SK-N-SH (cell line): ENCODE measurements at regions not wholly inside any gene's neighbourhood (a gene's known extent, or its start where the extent isn't known, plus 50 kb on each side); places are given as distances from the start of the nearest gene placed in this dataset.

Experiments used
- CTCF ChIA-PET: fragments of 300-600, 350-600 bp; formaldehyde crosslinking; extraction: SDS; loops from one replicate; lab custom pipeline; 2021; lab: Yijun Ruan, JAX
- POLR2A ChIA-PET: fragments of 350-600 bp; sonication (Branson Sonifier 250); formaldehyde crosslinking; extraction: SDS; loops from one replicate; lab custom pipeline; 2020; ENCODE audit warnings: antibody characterized with exemption, inconsistent platforms; lab: Yijun Ruan, JAX
- DNase-seq: peaks from one replicate; pipeline ENCODE4 v3.0.0; 2012
- H2AFZ ChIP-seq: fragments of 200-600 bp; sonication (generic); 2 replicates; pipeline ENCODE4 v1.8.1; 2016; ENCODE audit warnings: antibody characterized with exemption, mild to moderate bottlenecking, low read depth
- H3F3A ChIP-seq: fragments of 200-600 bp; sonication (generic); replicated peaks from 2 replicates; pipeline ENCODE3; 2016; ENCODE audit warnings: antibody characterized with exemption, mild to moderate bottlenecking; ENCODE audit not compliant: insufficient read depth
- H3K27ac ChIP-seq, 2 experiments: fragments of 200-500 bp in 1 of 2; fragments of 200-600 bp in 1 of 2; sonication (Bioruptor generic) in 1 of 2; sonication (generic), shearing (Covaris generic) in 1 of 2; 2 replicates each; pipeline versions ENCODE4 v1.5.1 to v1.6.1; 2014 to 2016; ENCODE audit warnings: low read depth in 2 of 2, inconsistent platforms in 1 of 2, low read length in 1 of 2, mild to moderate bottlenecking in 1 of 2, mixed read lengths in 1 of 2
- H3K27me3 ChIP-seq: fragments of 200-600 bp; sonication (generic), shearing (Covaris generic); 2 replicates; pipeline ENCODE4 v1.6.1; 2016; ENCODE audit warnings: mixed run types; ENCODE audit not compliant: insufficient read depth
- H3K36me3 ChIP-seq, 2 experiments: fragments of 200-500 bp in 1 of 2; fragments of 200-600 bp in 1 of 2; sonication (Bioruptor generic) in 1 of 2; sonication (generic) in 1 of 2; replicated peaks in 1 of 2; 2 replicates each; pipeline versions ENCODE3 to v1.5.1; 2014 to 2016; ENCODE audit warnings: low read length in 1 of 2, mild to moderate bottlenecking in 1 of 2; ENCODE audit not compliant: insufficient read depth in 2 of 2, control insufficient read depth in 1 of 2
- H3K4me1 ChIP-seq, 2 experiments: fragments of 200-500 bp in 1 of 2; fragments of 200-600 bp in 1 of 2; sonication (Bioruptor generic) in 1 of 2; sonication (generic), shearing (Covaris generic) in 1 of 2; 2 replicates each; pipeline versions ENCODE4 v1.5.1 to v1.6.1; 2014 to 2016; ENCODE audit warnings: low read depth in 1 of 2, low read length in 1 of 2, mixed run types in 1 of 2; ENCODE audit not compliant: insufficient read depth in 2 of 2, control insufficient read depth in 1 of 2
- H3K4me2 ChIP-seq: fragments of 200-600 bp; sonication (generic), shearing (Covaris generic); 2 replicates; pipeline ENCODE4 v1.6.1; 2017; ENCODE audit warnings: mixed run types
- H3K4me3 ChIP-seq, 2 experiments: fragments of 200-500 bp in 1 of 2; fragments of 200-600 bp in 1 of 2; sonication (Bioruptor generic) in 1 of 2; sonication (generic), shearing (Covaris generic) in 1 of 2; 2 replicates each; pipeline versions ENCODE4 v1.5.1 to v1.8.1; 2014 to 2016; ENCODE audit warnings: low read depth in 2 of 2, inconsistent platforms in 1 of 2, low read length in 1 of 2, mild to moderate bottlenecking in 1 of 2, mixed read lengths in 1 of 2, moderate library complexity in 1 of 2
- H3K79me2 ChIP-seq: fragments of 200-600 bp; sonication (generic); 2 replicates; pipeline ENCODE4 v1.8.1; 2017; ENCODE audit warnings: mild to moderate bottlenecking; ENCODE audit not compliant: insufficient read depth
- H3K9ac ChIP-seq: fragments of 200-600 bp; sonication (generic); 2 replicates; pipeline ENCODE4 v1.6.1; 2017; ENCODE audit warnings: mixed run types
- H3K9me2 ChIP-seq: fragments of 200-600 bp; sonication (generic); 2 replicates; pipeline ENCODE4 v1.6.1; 2017; ENCODE audit warnings: mixed run types
- H3K9me3 ChIP-seq: fragments of 200-600 bp; sonication (generic); 2 replicates; pipeline ENCODE4 v1.6.1; 2017; ENCODE audit warnings: mixed run types, mild to moderate bottlenecking, moderate library complexity
- H4K20me1 ChIP-seq: fragments of 200-600 bp; sonication (generic); 2 replicates; pipeline ENCODE4 v1.6.1; 2017; ENCODE audit warnings: mild to moderate bottlenecking, mixed run types; ENCODE audit not compliant: insufficient read depth
- ELF1 ChIP-seq: IDR thresholded peaks from 2 replicates; pipeline ENCODE4 v1.4.0; 2012
- EZH2phosphoT487 ChIP-seq: fragments of 200-600 bp; sonication (generic); IDR thresholded peaks from 2 replicates; pipeline ENCODE4 v1.6.1; 2017; ENCODE audit warnings: low read depth, mixed run types, mild to moderate bottlenecking, antibody characterized with exemption, moderate library complexity, borderline replicate concordance
- FOXJ3 ChIP-seq: sonication (generic); formaldehyde crosslinking; IDR thresholded peaks from 2 replicates; pipeline ENCODE4 v1.5.1; 2020; ENCODE audit warnings: mild to moderate bottlenecking, missing genetic modification reagents
- IRF3 ChIP-seq: fragments of 150-350 bp; IDR thresholded peaks from 2 replicates; pipeline ENCODE4 v1.6.1; 2016; ENCODE audit warnings: mild to moderate bottlenecking, low read depth, low read length
- MXI1 ChIP-seq: IDR thresholded peaks from 2 replicates; pipeline ENCODE4 v1.6.1; 2012; ENCODE audit warnings: mild to moderate bottlenecking, low read depth, low read length, improper control_type of control experiment
- NFIC ChIP-seq: IDR thresholded peaks from 2 replicates; pipeline ENCODE4 v1.4.0; 2012; ENCODE audit warnings: borderline replicate concordance
- NRF1 ChIP-seq: IDR thresholded peaks from 2 replicates; pipeline ENCODE4 v1.6.1; 2012; ENCODE audit warnings: low read depth, mild to moderate bottlenecking, low read length
- PBX3 ChIP-seq: IDR thresholded peaks from 2 replicates; pipeline ENCODE4; 2012
- POLR2AphosphoS5 ChIP-seq: IDR thresholded peaks from 2 replicates; pipeline ENCODE4 v1.6.1; 2012; ENCODE audit warnings: low read depth, low read length
- RAD21 ChIP-seq: IDR thresholded peaks from 2 replicates; pipeline ENCODE4 v1.6.1; 2012; ENCODE audit warnings: mild to moderate bottlenecking, low read length
- RCOR1 ChIP-seq: fragments of 150-350 bp; IDR thresholded peaks from 2 replicates; pipeline ENCODE4 v1.6.1; 2017; ENCODE audit warnings: antibody characterized with exemption, low read length
- REST ChIP-seq: IDR thresholded peaks from 2 replicates; pipeline ENCODE4 v1.6.1; 2012; ENCODE audit warnings: mild to moderate bottlenecking, low read depth, low read length, moderate library complexity
- TEAD4 ChIP-seq: IDR thresholded peaks from 2 replicates; pipeline ENCODE4 v1.4.0; 2012; ENCODE audit warnings: mild to moderate bottlenecking, borderline replicate concordance; ENCODE audit not compliant: insufficient read depth
- USF2 ChIP-seq: fragments of 150-350 bp; IDR thresholded peaks from 2 replicates; pipeline ENCODE4 v1.6.1; 2017; ENCODE audit warnings: antibody characterized with exemption, low read length, low read depth, borderline replicate concordance
- ZBTB33 ChIP-seq: IDR thresholded peaks from 2 replicates; pipeline ENCODE4 v1.4.0; 2012; ENCODE audit warnings: low read depth, borderline replicate concordance
- WGBS: methylation state at CpG from one replicate; pipeline ENCODE4 v1.1.6; 2017; ENCODE audit warnings: low lambda C conversion rate; 5-methylcytosine and 5-hydroxymethylcytosine counted together

- Histone ChIP-seq H3K79me2 (no peaks in the 10 kb centered on the region), H3K4me2 (no peak overlapping the region), H3K9ac (no peak overlapping the region), H4K20me1 (no peaks in the 10 kb centered on the region), H2AFZ (no peak overlapping the region), H3K9me3 (no peaks in the 10 kb centered on the region), H3F3A (no peaks in the 10 kb centered on the region), H3K4me1 (peaks cover 0 to 21% of the 10 kb centered on the region in 2 experiments; a peak in 1 of 4 replicates), H3K36me3 (no peaks in the 10 kb centered on the region), H3K9me2 (no peaks in the 10 kb centered on the region), H3K4me3 (no peak overlapping the region), H3K27me3 (no peaks in the 10 kb centered on the region), H3K27ac (no peak overlapping the region)
- WGBS: 57% methylated on average over 3 of the region's 3 CpGs
- no peak for DNase-seq
- TF ChIP-seq MXI1 (no peak), ELF1 (no peak), NFIC (no peak), RAD21 (no peak), NRF1 (no peak), ZBTB33 (no peak), FOXJ3 (CRISPR knock-in tag) (no peak), IRF3 (no peak), REST (no peak), PBX3 (no peak), RCOR1 (no peak), POLR2AphosphoS5 (no peak), EZH2phosphoT487 (no peak), TEAD4 (no peak), USF2 (no peak)
- ChIA-PET POLR2A (no interaction called here), CTCF (no interaction called here)
Measured at GRCh38 chr1:60913039-60913438, 169.3 kb upstream of the NFIA start.
